ENCODE measurements at regions not wholly inside any gene's neighbourhood (a gene's known extent, or its start where the extent isn't known, plus 50 kb on each side); places are given as distances from the start of the nearest gene placed in this dataset.

DNA sequence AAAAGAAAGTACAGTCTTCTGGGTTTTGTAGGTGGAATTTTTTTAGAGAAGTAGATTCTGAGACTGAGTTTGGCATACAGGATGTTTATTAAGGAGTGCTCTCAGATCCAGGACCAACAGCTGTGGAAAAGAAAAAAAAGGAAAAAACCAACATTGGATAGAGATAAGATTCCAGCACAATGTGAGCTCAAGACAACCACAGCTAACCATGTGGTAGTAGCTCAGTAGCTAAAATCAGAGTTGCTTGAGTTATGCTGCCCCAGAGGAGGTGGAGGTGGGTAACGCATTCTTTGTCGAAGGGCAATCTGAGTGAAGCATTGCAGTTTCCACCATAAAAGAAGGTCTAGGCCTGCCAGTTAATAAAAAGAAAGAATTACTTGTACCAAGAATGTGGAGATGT is 904.3 kb downstream of the NSUN3 start:
- no peaks in the 10 kb centered on the region for H3K36me3 ChIP-seq (ENCODE audit: control insufficient read depth, insufficient read depth, low read length)
- H3K4me3 ChIP-seq (ENCODE audit: low read depth, low read length), result no peak overlapping the region
- TF ChIP-seq CTCF (IDR thresholded peaks at IDR 0.05; ENCODE audit: insufficient read depth, low read depth, low read length), result no peak
- CTCF ChIA-PET, result no interaction called here
- H3K27me3 ChIP-seq (ENCODE audit: control insufficient read depth, insufficient read depth, low read length), result no peaks in the 10 kb centered on the region
- no peak for DNase-seq (ENCODE audit: low read depth)
- POLR2A ChIA-PET, result no interaction called here

DNA sequence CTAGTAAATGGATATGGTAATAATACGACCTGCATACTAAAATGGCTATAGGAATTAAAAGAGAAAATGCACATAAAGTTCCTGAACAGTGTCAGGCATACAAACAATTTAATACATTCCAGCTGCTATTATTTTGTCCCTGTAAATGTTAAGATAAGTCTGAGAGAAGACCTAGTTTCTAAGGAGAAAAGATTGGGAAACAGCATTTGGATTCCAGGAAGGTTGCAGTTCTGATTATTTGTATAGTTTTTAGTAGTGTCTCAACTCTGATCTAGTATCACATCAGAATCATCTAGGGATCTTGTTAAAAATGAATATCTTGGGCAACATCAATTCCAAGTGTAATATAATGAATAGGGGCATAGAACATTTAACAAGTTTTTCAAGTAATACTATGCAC is 905.7 kb downstream of the NSUN3 start:
- POLR2A ChIA-PET, result no interaction called here
- DNase-seq (ENCODE audit: low read depth), result no peak
- no peaks in the 10 kb centered on the region for H3K36me3 ChIP-seq (ENCODE audit: control insufficient read depth, insufficient read depth, low read length)
- TF ChIP-seq CTCF (IDR thresholded peaks at IDR 0.05; ENCODE audit: insufficient read depth, low read depth, low read length), result no peak
- no peaks in the 10 kb centered on the region for H3K27me3 ChIP-seq (ENCODE audit: control insufficient read depth, insufficient read depth, low read length)
- CTCF ChIA-PET, result no interaction called here
- no peak overlapping the region for H3K4me3 ChIP-seq (ENCODE audit: low read depth, low read length)

DNA sequence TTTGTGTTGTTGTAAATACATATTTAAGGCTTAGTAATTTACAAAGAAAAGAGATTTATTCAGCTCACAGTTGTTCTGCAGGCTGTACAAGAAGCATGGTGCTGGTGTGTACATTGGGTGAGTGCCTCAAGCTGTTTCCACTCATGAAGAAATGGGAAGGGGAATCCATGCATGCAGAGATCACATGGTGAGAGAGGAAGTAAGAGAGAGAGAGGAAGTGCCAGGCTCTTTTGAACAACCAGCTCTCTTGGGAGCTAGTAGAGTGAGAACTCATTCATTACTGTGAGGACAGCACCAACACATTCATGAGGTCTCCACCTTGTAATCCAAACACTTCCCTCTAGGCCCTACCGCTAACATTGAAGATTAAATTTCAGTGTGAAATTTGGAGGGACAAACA is 909.2 kb downstream of the NSUN3 start:
- POLR2A ChIA-PET, result no interaction called here
- Histone ChIP-seq H3K27me3 (ENCODE audit: control insufficient read depth, insufficient read depth, low read length) (no peaks in the 10 kb centered on the region), H3K4me3 (ENCODE audit: low read depth, low read length) (no peak overlapping the region), H3K36me3 (ENCODE audit: control insufficient read depth, insufficient read depth, low read length) (no peaks in the 10 kb centered on the region)
- CTCF ChIA-PET, result no interaction called here
- no peak for TF ChIP-seq CTCF (IDR thresholded peaks at IDR 0.05; ENCODE audit: insufficient read depth, low read depth, low read length)
- DNase-seq (ENCODE audit: low read depth), result no peak

DNA sequence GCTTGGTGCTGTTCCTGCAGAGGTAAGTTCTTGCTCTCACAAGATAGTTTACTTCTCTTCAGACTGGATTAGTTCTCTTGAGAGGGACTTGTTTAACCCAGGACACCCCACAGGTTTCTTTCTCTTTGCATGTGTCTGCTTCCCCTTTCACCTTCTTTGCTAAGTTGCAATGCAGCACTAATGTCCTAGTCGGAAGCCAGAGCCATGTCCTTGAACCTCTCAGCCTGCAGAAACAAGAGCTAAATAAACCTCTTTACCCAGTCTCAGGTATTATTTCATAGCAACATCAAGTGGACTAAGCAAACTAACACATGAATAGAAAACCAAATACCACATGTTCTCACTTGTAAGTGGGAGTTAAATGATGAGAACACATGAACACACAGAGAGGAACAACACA is 915.2 kb downstream of the NSUN3 start:
- no peaks in the 10 kb centered on the region for H3K36me3 ChIP-seq (ENCODE audit: control insufficient read depth, insufficient read depth, low read length)
- DNase-seq (ENCODE audit: low read depth), result no peak
- TF ChIP-seq CTCF (IDR thresholded peaks at IDR 0.05; ENCODE audit: insufficient read depth, low read depth, low read length), result no peak
- CTCF ChIA-PET, result no interaction called here
- no peaks in the 10 kb centered on the region for H3K27me3 ChIP-seq (ENCODE audit: control insufficient read depth, insufficient read depth, low read length)
- no peak overlapping the region for H3K4me3 ChIP-seq (ENCODE audit: low read depth, low read length)
- POLR2A ChIA-PET, result no interaction called here

DNA sequence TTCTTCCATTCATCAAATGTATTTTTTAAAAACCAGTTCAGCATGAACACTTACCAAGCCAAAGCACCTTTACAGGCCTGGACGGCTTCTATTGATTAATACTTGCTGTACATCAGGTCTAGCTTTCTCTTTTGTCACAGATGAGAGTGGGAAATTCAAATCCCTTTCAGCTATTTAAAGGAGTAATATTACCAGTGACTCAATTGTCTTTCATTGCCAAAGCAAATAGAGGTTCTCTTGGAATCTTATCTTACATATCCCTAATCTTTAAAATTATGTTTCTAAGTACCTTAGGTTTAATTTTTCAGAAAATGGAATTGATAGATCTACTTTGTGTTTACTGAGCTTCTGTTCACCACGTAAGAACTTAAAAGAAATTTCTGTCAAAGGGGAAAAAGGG is 922.9 kb downstream of the NSUN3 start:
- H3K4me3 ChIP-seq (ENCODE audit: low read depth, low read length), result no peak overlapping the region
- DNase-seq (ENCODE audit: low read depth), result no peak
- H3K27me3 ChIP-seq (ENCODE audit: control insufficient read depth, insufficient read depth, low read length), result no peaks in the 10 kb centered on the region
- CTCF ChIA-PET, result no interaction called here
- H3K36me3 ChIP-seq (ENCODE audit: control insufficient read depth, insufficient read depth, low read length), result no peaks in the 10 kb centered on the region
- POLR2A ChIA-PET, result no interaction called here
- no peak for TF ChIP-seq CTCF (IDR thresholded peaks at IDR 0.05; ENCODE audit: insufficient read depth, low read depth, low read length)

All from BJ (cell line).